A549 (cell line): ENCODE measurements at regions not wholly inside any gene's neighbourhood (a gene's known extent, or its start where the extent isn't known, plus 50 kb on each side); places are given as distances from the start of the nearest gene placed in this dataset.

Experiments
- ATAC-seq, 2 experiments: fragments of 200-7000 bp in 1 of 2; fragments of >200 bp in 1 of 2; cut with Nextera tagmentation in 1 of 2; cut with Tn5 transposase in 1 of 2; 3 replicates each; pipeline versions ENCODE4 v1.8.0 to v1.9.1; 2018 to 2020; ENCODE audit warnings: mild to moderate bottlenecking in 1 of 2, moderate library complexity in 1 of 2
- CTCF ChIA-PET: fragments of 300-600 bp; sonication (Branson Sonifier 250); formaldehyde crosslinking; extraction: SDS; loops from one replicate; lab custom pipeline; 2021; ENCODE audit warnings: antibody characterized with exemption, inconsistent platforms; lab: Yijun Ruan, JAX
- POLR2A ChIA-PET: fragments of 350-600 bp; formaldehyde crosslinking; extraction: SDS; loops from one replicate; lab custom pipeline; 2021; ENCODE audit warnings: antibody characterized with exemption, inconsistent platforms; lab: Yijun Ruan, JAX
- DNase-seq, 2 experiments: peaks; one replicate each; pipeline versions ENCODE4 v3.0.0 to v3.0.0-alpha.2; 2011 to 2016; ENCODE audit warnings: low read depth in 1 of 2, low spot score in 1 of 2
- FAIRE-seq: peaks from 2 replicates; lab custom pipeline; 2011; peaks lifted over from hg19 to GRCh38; lab: Jason Lieb, UNC
- H3K27ac ChIP-seq, 2 experiments: fragments of >200 bp; sonication (Bioruptor Twin); formaldehyde crosslinking; 3 replicates each; pipeline ENCODE4 v1.5.1; 2016 to 2017
- H3K4me1 ChIP-seq: fragments of >200 bp; sonication (Bioruptor Twin); formaldehyde crosslinking; 3 replicates; pipeline ENCODE4 v1.6.1; 2016
- H3K4me2 ChIP-seq: fragments of >200 bp; sonication (Bioruptor Twin); formaldehyde crosslinking; 3 replicates; pipeline ENCODE4 v1.6.1; 2016
- H3K4me3 ChIP-seq: fragments of >200 bp; sonication (Bioruptor Twin); formaldehyde crosslinking; 3 replicates; pipeline ENCODE4 v1.5.1; 2016
- H3K9me3 ChIP-seq: fragments of >200 bp; sonication (Bioruptor Twin); formaldehyde crosslinking; 3 replicates; pipeline ENCODE4 v1.6.1; 2016
- BCL3 ChIP-seq: fragments of >200 bp; sonication (Bioruptor Twin); formaldehyde crosslinking; IDR thresholded peaks from 3 replicates; pipeline ENCODE4 v1.6.1; 2016
- E2F6 ChIP-seq: IDR thresholded peaks from 2 replicates; pipeline ENCODE4 v1.6.1; 2012; ENCODE audit warnings: low read depth, borderline replicate concordance
- EP300 ChIP-seq, 2 experiments: fragments of >200 bp; sonication (Bioruptor Twin); formaldehyde crosslinking; IDR thresholded peaks; 2 replicates in 1 of 2; 3 replicates in 1 of 2; pipeline ENCODE4 v1.6.1; 2016 to 2017
- FOSL2 ChIP-seq, 2 experiments: fragments of 450-650 bp in 1 of 2; fragments of >200 bp in 1 of 2; sonication (Bioruptor Twin) in 1 of 2; formaldehyde crosslinking; IDR thresholded peaks; 2 replicates each; pipeline versions ENCODE4 v1.5.0 to v1.6.1; 2016 to 2020; ENCODE audit warnings: mild to moderate bottlenecking in 1 of 2, moderate library complexity in 1 of 2
- JUN ChIP-seq, 2 experiments: fragments of >200 bp; sonication (Bioruptor Twin); formaldehyde crosslinking; IDR thresholded peaks; 2 replicates in 1 of 2; 3 replicates in 1 of 2; pipeline ENCODE4 v1.6.1; 2016 to 2017
- KDM5A ChIP-seq: fragments of 200-600 bp; sonication (generic); IDR thresholded peaks from 2 replicates; pipeline ENCODE4 v1.6.1; 2016; ENCODE audit warnings: antibody characterized with exemption, mild to moderate bottlenecking
- MYC ChIP-seq: IDR thresholded peaks from 2 replicates; pipeline ENCODE4 v1.6.1; 2012; ENCODE audit warnings: mild to moderate bottlenecking, inconsistent platforms, low read length, improper control_type of control experiment, borderline replicate concordance
- NPAS2 ChIP-seq: fragments of 250-450 bp; sonication (Bioruptor Pico); IDR thresholded peaks from 2 replicates; pipeline ENCODE4 v1.8.0; 2022; ENCODE audit warnings: mild to moderate bottlenecking, moderate library complexity, borderline replicate concordance
- NR3C1 ChIP-seq: fragments of >200 bp; sonication (Bioruptor Twin); formaldehyde crosslinking; IDR thresholded peaks from 3 replicates; pipeline ENCODE4 v1.6.1; 2017
- RAD21 ChIP-seq, 2 experiments: fragments of >200 bp in 1 of 2; sonication (Bioruptor Twin) in 1 of 2; formaldehyde crosslinking in 1 of 2; IDR thresholded peaks in 1 of 2; conservative IDR thresholded peaks in 1 of 2; 2 replicates in 1 of 2; 3 replicates in 1 of 2; pipeline ENCODE4 v1.6.1; 2012 to 2018; ENCODE audit warnings: inconsistent platforms in 1 of 2
- RARB ChIP-seq: fragments of 250-450 bp; sonication (Bioruptor Pico); IDR thresholded peaks from 2 replicates; pipeline ENCODE4 v1.8.0; 2021; ENCODE audit warnings: mild to moderate bottlenecking, moderate library complexity
- RFX5 ChIP-seq: fragments of 450-650 bp; IDR thresholded peaks from 2 replicates; pipeline ENCODE4 v1.7.1; 2014; ENCODE audit warnings: antibody characterized with exemption, mild to moderate bottlenecking, moderate library complexity
- SREBF2 ChIP-seq: fragments of 450-650 bp; IDR thresholded peaks from 2 replicates; pipeline ENCODE4 v1.6.1; 2014; ENCODE audit warnings: mild to moderate bottlenecking, moderate library complexity
- WGBS: methylation state at CpG from one replicate; pipeline ENCODE4 v1.1.6; 2017; ENCODE audit errors: missing lambda C conversion rate; 5-methylcytosine and 5-hydroxymethylcytosine counted together
- TF ChIP-seq, protein P1 (sequence below): fragments of 450-650 bp; IDR thresholded peaks from 2 replicates; pipeline ENCODE4 v1.6.1; 2014; ENCODE audit warnings: antibody characterized with exemption
- TF ChIP-seq, protein P2 (sequence below): fragments of >200 bp; sonication (Bioruptor Twin); formaldehyde crosslinking; IDR thresholded peaks from 3 replicates; pipeline ENCODE4 v1.5.1; 2016

- no peak overlapping the region for H3K4me3 ChIP-seq
- FAIRE-seq: no peak
- no peak for ATAC-seq
- POLR2A ChIA-PET: interaction anchor here (0.6 kb wide), 1 partner anchor 246 kb away, joined by 3 read pairs; no protein-coding TSS in a partner anchor
- CTCF ChIA-PET: no interaction called here
- H3K4me1 ChIP-seq: no peaks in the 10 kb centered on the region
- no peak for TF ChIP-seq BCL3
- no peak for TF ChIP-seq NR3C1
- TF ChIP-seq, protein P1, sequence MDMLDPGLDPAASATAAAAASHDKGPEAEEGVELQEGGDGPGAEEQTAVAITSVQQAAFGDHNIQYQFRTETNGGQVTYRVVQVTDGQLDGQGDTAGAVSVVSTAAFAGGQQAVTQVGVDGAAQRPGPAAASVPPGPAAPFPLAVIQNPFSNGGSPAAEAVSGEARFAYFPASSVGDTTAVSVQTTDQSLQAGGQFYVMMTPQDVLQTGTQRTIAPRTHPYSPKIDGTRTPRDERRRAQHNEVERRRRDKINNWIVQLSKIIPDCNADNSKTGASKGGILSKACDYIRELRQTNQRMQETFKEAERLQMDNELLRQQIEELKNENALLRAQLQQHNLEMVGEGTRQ: no peak
- TF ChIP-seq RARB: no peak
- TF ChIP-seq KDM5A: no peak
- no peak for TF ChIP-seq RFX5
- H3K4me2 ChIP-seq: no peak overlapping the region
- no peak for DNase-seq
- H3K9me3 ChIP-seq: peaks cover 74% of the 10 kb centered on the region
- no peak overlapping the region for H3K27ac ChIP-seq
- 83% methylated on average over 17 of the region's 18 CpGs for WGBS
Observed at GRCh38 chr15:25058080-25058785, 103.4 kb downstream of the SNRPN start.

DNA sequence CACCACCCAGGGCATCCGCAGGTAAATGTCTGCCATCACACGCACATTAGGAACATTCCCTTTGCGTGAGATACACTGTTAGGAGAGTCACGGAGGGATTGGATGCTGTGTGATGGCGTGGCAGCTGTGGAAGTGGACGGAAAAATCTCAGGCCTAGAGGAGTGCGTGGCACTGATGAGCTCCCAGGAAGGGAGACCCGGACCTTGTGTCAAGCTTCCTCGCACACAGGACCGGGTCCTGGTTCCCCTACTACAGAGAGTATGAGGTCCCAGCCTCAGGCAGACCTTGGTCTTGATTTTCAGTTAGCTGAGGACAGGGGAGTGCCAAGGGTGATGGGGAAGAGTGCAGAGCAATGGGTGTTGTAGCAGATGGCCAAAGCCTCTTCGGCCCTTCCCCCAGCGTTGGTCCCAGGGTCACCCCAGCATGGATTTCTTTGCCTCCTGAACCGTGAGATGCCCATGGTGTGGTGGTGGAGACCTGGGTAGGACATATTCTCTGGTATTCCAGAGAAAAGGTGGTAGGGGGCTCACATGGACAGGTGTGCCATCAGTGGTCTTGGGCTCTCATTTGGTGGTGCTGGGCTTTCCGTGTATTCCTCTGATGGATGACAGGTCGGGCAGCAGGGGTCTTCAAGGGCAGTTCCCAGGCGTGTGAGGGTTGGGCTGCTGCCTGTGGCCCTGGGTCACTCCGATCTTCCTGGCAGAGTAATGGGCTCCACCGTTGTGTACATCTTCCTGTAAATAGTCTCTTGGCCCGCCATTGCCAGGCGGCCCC, 105.1 kb downstream of the SNRPN start:
- Histone ChIP-seq H3K27ac (no peak overlapping the region), H3K4me2 (no peak overlapping the region), H3K9me3 (peaks cover 75% of the 10 kb centered on the region), H3K4me3 (no peak overlapping the region), H3K4me1 (no peaks in the 10 kb centered on the region)
- CTCF ChIA-PET: interaction anchor here (1.5 to 1.7 kb wide), 2 partner anchors 11 to 229 kb away, joined by 3 to 4 read pairs; no protein-coding TSS in a partner anchor
- WGBS: 95% methylated on average over 10 of the region's 20 CpGs
- ATAC-seq: no peak
- POLR2A ChIA-PET: no interaction called here
- DNase-seq: no peak
- no peak for TF ChIP-seq KDM5A
- TF ChIP-seq RARB: no peak
- no peak for TF ChIP-seq FOSL2 (IDR thresholded peaks at IDR 0.05)
- no peak for TF ChIP-seq FOSL2 (CRISPR knock-in tag; IDR thresholded peaks at IDR 0.05)
- TF ChIP-seq, protein P1: no peak
- no peak for TF ChIP-seq JUN (IDR thresholded peaks at IDR 0.05)
- TF ChIP-seq E2F6: no peak
- TF ChIP-seq SREBF2: no peak
- no peak for TF ChIP-seq RAD21 (conservative IDR thresholded peaks at IDR 0.05 in 1 of 2, IDR thresholded peaks at IDR 0.05 in 1 of 2)
- no peak for TF ChIP-seq EP300 (IDR thresholded peaks at IDR 0.05)
- no peak for TF ChIP-seq NPAS2 (CRISPR knock-in tag)
- FAIRE-seq: no peak

DNA sequence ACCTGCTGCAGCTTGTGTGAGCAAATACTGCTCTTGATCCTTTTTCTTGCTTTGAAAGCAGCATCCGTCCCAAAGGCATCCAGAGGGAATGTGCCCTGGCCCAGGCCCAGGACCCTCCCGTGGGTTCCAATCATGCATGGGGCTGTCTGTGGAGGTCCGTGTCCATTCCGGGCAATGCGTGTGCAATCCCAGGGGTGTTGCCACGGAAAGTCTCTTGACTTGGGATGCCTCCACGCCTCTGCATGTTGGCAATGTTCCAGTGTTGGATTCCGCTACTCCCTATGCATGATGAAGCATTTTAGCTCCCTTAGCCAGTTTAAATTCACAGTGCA, 105.7 kb downstream of the SNRPN start:
- H3K4me2 ChIP-seq: no peak overlapping the region
- H3K4me1 ChIP-seq: no peaks in the 10 kb centered on the region
- no peak for FAIRE-seq
- H3K9me3 ChIP-seq: peaks cover 75% of the 10 kb centered on the region
- no CpG with 5 or more reads among the region's 8 CpGs for WGBS
- POLR2A ChIA-PET: no interaction called here
- no peak for DNase-seq
- no peak overlapping the region for H3K4me3 ChIP-seq
- no peak overlapping the region for H3K27ac ChIP-seq
- TF ChIP-seq MYC: no peak
- TF ChIP-seq, protein P2, sequence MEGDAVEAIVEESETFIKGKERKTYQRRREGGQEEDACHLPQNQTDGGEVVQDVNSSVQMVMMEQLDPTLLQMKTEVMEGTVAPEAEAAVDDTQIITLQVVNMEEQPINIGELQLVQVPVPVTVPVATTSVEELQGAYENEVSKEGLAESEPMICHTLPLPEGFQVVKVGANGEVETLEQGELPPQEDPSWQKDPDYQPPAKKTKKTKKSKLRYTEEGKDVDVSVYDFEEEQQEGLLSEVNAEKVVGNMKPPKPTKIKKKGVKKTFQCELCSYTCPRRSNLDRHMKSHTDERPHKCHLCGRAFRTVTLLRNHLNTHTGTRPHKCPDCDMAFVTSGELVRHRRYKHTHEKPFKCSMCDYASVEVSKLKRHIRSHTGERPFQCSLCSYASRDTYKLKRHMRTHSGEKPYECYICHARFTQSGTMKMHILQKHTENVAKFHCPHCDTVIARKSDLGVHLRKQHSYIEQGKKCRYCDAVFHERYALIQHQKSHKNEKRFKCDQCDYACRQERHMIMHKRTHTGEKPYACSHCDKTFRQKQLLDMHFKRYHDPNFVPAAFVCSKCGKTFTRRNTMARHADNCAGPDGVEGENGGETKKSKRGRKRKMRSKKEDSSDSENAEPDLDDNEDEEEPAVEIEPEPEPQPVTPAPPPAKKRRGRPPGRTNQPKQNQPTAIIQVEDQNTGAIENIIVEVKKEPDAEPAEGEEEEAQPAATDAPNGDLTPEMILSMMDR: no peak
- CTCF ChIA-PET: interaction anchor here (1.5 to 1.7 kb wide), 2 partner anchors 11 to 230 kb away, joined by 3 to 4 read pairs; no protein-coding TSS in a partner anchor
- no peak for ATAC-seq
